Effector CD8-positive, alpha-beta T cell (primary cell): ENCODE measurements at regions not wholly inside any gene's neighbourhood (a gene's known extent, or its start where the extent isn't known, plus 50 kb on each side); places are given as distances from the start of the nearest gene placed in this dataset.

Source experiments
- DNase-seq: peaks from one replicate; lab custom pipeline; 2025; lab: John Stamatoyannopoulos, UW

- DNase-seq, result peak; percentile 12
These were observed 50.0 kb upstream of the SLC19A1 start for GRCh38 chr21:45592208-45592619.

- DNase-seq, result no peak
These were observed 50.4 kb upstream of the SLC19A1 start for GRCh38 chr21:45592626-45593134.

GRCh38 chr21:45593162-45594022 lies 50.1 kb upstream of the PCBP3 start:
- no peak for DNase-seq
